C4-2B (cell line): ENCODE measurements at regions not wholly inside any gene's neighbourhood (a gene's known extent, or its start where the extent isn't known, plus 50 kb on each side); places are given as distances from the start of the nearest gene placed in this dataset.

Experiments
- H3K27ac ChIP-seq: fragments of 450-650 bp; 2 replicates; pipeline ENCODE4 v1.5.1; 2017
- CTCF ChIP-seq: fragments of 450-650 bp; conservative IDR thresholded peaks from 2 replicates; pipeline ENCODE4 v1.5.1; 2017; ENCODE audit warnings: mild to moderate bottlenecking
- ZFX ChIP-seq: fragments of 450-650 bp; IDR thresholded peaks from 2 replicates; pipeline ENCODE4 v1.6.1; 2017

GRCh38 chr14:80383223-80383622, 171.9 kb upstream of the DIO2 start:
- no peak overlapping the region for H3K27ac ChIP-seq
- TF ChIP-seq ZFX = no peak
- no peak for TF ChIP-seq CTCF

GRCh38 chr14:80381807-80382363, 170.6 kb upstream of the DIO2 start:
- H3K27ac ChIP-seq = no peak overlapping the region
- TF ChIP-seq ZFX = no peak
- no peak for TF ChIP-seq CTCF

GRCh38 chr14:80379035-80379434, 167.7 kb upstream of the DIO2 start:
- no peak for TF ChIP-seq ZFX
- no peak for TF ChIP-seq CTCF
- H3K27ac ChIP-seq = no peak overlapping the region

- H3K27ac ChIP-seq = no peak overlapping the region
- TF ChIP-seq CTCF (no peak), ZFX (no peak)
Observed at GRCh38 chr14:80378084-80378690, 166.9 kb upstream of the DIO2 start.

GRCh38 chr14:80364816-80365215, 153.5 kb upstream of the DIO2 start:
- H3K27ac ChIP-seq = no peak overlapping the region
- no peak for TF ChIP-seq ZFX

GRCh38 chr14:80364274-80364673, 153.0 kb upstream of the DIO2 start:
- H3K27ac ChIP-seq = no peak overlapping the region
- TF ChIP-seq ZFX (no peak), CTCF (peak; percentile 67)

GRCh38 chr14:80358112-80358511, 146.8 kb upstream of the DIO2 start:
- TF ChIP-seq ZFX = no peak
- no peak for TF ChIP-seq CTCF
- H3K27ac ChIP-seq = no peak overlapping the region

- TF ChIP-seq CTCF = peak; percentile 56
- TF ChIP-seq ZFX = no peak
Observed at GRCh38 chr14:80356413-80356812, 145.1 kb upstream of the DIO2 start.

More at GRCh38 chr14:80356413-80356812, 145.1 kb upstream of the DIO2 start:
- no peak overlapping the region for H3K27ac ChIP-seq
